ENCODE measurements at regions not wholly inside any gene's neighbourhood (a gene's known extent, or its start where the extent isn't known, plus 50 kb on each side); places are given as distances from the start of the nearest gene placed in this dataset.

DNA sequence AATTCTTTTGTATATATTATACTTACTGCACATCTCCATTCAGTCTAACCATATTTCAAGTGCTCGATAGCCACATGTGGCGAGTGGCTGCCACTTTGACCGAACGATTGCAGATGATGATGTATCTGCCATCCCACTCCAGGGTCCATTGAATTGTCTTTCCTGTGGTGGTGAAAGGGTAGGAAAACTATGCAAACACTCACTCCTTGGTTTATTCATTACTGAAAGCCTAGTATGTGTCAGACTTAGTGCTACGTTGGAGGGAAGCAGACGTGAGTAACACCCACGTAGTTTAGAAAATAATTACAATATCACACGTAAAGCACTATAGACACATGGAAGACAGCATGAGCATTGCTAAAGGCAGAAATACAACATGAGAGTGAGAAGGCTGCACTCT is 353.7 kb downstream of the CSNK1G3 start:
- H3K4me3 Mint-ChIP-seq = no peak overlapping the region
- no peak for ATAC-seq (ENCODE audit: low read depth in 2 of 2)

DNA sequence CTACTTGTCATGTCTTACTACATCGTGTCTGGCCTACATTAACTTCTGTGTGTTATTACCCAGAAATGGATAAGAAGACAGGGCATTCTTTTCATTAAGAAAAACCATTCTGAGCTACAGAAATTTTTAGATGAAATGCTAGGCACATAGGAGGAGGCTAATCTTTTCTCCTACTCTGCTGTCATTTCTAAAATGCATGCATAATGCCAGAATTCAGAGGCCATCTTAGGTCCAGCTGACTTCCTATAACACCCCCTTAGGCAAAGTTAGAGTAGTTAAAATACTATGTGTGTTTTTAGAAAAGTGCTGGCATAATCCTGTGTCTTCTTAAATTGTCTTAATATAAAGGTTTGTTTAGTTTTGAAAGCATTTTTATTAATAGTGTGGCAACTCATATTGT is 352.6 kb downstream of the CSNK1G3 start:
- Histone ChIP-seq H3K27me3 (ENCODE audit: control insufficient read depth, insufficient read depth, low read length) (no peaks in the 10 kb centered on the region), H3K27ac (ENCODE audit: insufficient read depth, low read length, poor library complexity, severe bottlenecking) (no peak overlapping the region), H3K36me3 (ENCODE audit: control insufficient read depth, insufficient read depth, low read length) (no peaks in the 10 kb centered on the region), H3K4me1 (ENCODE audit: control insufficient read depth, insufficient read depth, low read length, poor library complexity, severe bottlenecking) (no peaks in the 10 kb centered on the region), H3K9me3 (ENCODE audit: control insufficient read depth in 2 of 2, low read length in 2 of 2) (no peaks in the 10 kb centered on the region), H3K4me3 (ENCODE audit: low read depth, low read length) (no peak overlapping the region)
- Mint-ChIP-seq H3K36me3 (no peaks in the 10 kb centered on the region), H3K9me3 (peaks cover 1 to 10% (median 4%) of the 10 kb centered on the region in 7 donors), H3K4me3 (no peak overlapping the region), H3K27ac (no peak overlapping the region), H3K27me3 (no peaks in the 10 kb centered on the region), H3K4me1 (no peaks in the 10 kb centered on the region)
- DNase-seq = no peak
- no peak for ATAC-seq (ENCODE audit: low read depth in 2 of 2)

More for the DNA sequence above, 353.7 kb downstream of the CSNK1G3 start:
- Histone ChIP-seq H3K36me3 (ENCODE audit: control insufficient read depth, insufficient read depth, low read length) (no peaks in the 10 kb centered on the region), H3K27ac (ENCODE audit: insufficient read depth, low read length, poor library complexity, severe bottlenecking) (no peak overlapping the region), H3K4me3 (ENCODE audit: low read depth, low read length) (no peak overlapping the region), H3K4me1 (ENCODE audit: control insufficient read depth, insufficient read depth, low read length, poor library complexity, severe bottlenecking) (no peaks in the 10 kb centered on the region), H3K9me3 (ENCODE audit: control insufficient read depth in 2 of 2, low read length in 2 of 2) (no peaks in the 10 kb centered on the region), H3K27me3 (ENCODE audit: control insufficient read depth, insufficient read depth, low read length) (no peaks in the 10 kb centered on the region)
- no peaks in the 10 kb centered on the region for H3K36me3 Mint-ChIP-seq
- no peak overlapping the region for H3K27ac Mint-ChIP-seq
- no peak for DNase-seq
- H3K4me1 Mint-ChIP-seq = no peaks in the 10 kb centered on the region
- no peaks in the 10 kb centered on the region for H3K27me3 Mint-ChIP-seq
- peaks cover 1 to 10% (median 4%) of the 10 kb centered on the region in 7 donors for H3K9me3 Mint-ChIP-seq

DNA sequence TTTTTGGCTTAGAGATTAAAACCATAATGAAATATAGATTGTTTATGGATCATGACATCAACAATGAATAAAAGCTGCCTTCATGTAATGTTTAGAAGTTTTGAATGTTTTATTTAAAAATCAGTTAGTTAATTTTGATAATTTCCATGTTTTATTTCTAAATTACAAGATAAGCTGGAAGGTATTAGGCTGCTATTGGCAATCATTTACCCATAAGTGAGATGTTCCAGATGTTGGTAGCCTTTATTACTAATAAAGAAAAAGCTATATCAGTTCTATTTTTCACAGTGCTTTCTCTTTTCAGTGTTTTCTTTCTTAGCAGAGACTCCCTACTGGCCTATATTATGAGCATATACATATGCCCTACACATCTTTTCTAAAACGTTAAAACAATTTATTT is 347.0 kb downstream of the CSNK1G3 start:
- Mint-ChIP-seq H3K27ac (no peak overlapping the region), H3K4me3 (no peak overlapping the region), H3K27me3 (no peaks in the 10 kb centered on the region), H3K9me3 (peaks cover 0 to 2% (median 1%) of the 10 kb centered on the region in 7 donors), H3K4me1 (no peaks in the 10 kb centered on the region), H3K36me3 (no peaks in the 10 kb centered on the region)
- DNase-seq (no peak), ATAC-seq (ENCODE audit: low read depth in 2 of 2) (no peak)
- Histone ChIP-seq H3K27ac (ENCODE audit: insufficient read depth, low read length, poor library complexity, severe bottlenecking) (no peak overlapping the region), H3K27me3 (ENCODE audit: control insufficient read depth, insufficient read depth, low read length) (no peaks in the 10 kb centered on the region), H3K4me3 (ENCODE audit: low read depth, low read length) (no peak overlapping the region), H3K36me3 (ENCODE audit: control insufficient read depth, insufficient read depth, low read length) (no peaks in the 10 kb centered on the region), H3K4me1 (ENCODE audit: control insufficient read depth, insufficient read depth, low read length, poor library complexity, severe bottlenecking) (no peaks in the 10 kb centered on the region), H3K9me3 (ENCODE audit: control insufficient read depth in 2 of 2, low read length in 2 of 2) (no peaks in the 10 kb centered on the region)

DNA sequence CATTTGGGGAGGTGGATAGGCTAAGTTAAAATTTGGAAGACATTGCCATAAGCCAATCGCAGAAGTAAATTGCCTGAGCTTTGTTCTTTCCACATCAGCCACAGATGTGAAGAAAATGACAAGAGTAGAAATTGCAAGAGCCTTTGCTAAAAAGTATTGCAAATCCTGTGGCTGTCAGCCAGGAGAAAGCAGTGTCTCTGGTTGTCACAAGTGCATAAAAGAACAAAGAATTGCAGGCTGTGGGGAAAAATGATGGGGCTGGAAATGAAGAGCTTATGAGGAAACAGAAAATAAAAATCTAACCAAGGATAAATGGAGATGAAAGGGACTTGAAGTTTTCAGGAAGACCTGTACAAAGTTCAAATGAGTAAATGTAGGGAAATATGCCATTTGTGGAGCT is 344.8 kb downstream of the CSNK1G3 start:
- H3K9me3 ChIP-seq (ENCODE audit: control insufficient read depth in 2 of 2, low read length in 2 of 2) = no peaks in the 10 kb centered on the region
- DNase-seq (no peak), ATAC-seq (ENCODE audit: low read depth in 2 of 2) (no peak)
- Mint-ChIP-seq H3K9me3 (peaks cover 0 to 4% (median 0%) of the 10 kb centered on the region in 7 donors), H3K36me3 (no peaks in the 10 kb centered on the region), H3K27me3 (no peaks in the 10 kb centered on the region), H3K27ac (no peak overlapping the region), H3K4me3 (no peak overlapping the region), H3K4me1 (no peaks in the 10 kb centered on the region)
- no peak overlapping the region for H3K4me3 ChIP-seq (ENCODE audit: low read depth, low read length)
- no peaks in the 10 kb centered on the region for H3K4me1 ChIP-seq (ENCODE audit: control insufficient read depth, insufficient read depth, low read length, poor library complexity, severe bottlenecking)
- no peaks in the 10 kb centered on the region for H3K27me3 ChIP-seq (ENCODE audit: control insufficient read depth, insufficient read depth, low read length)
- no peak overlapping the region for H3K27ac ChIP-seq (ENCODE audit: insufficient read depth, low read length, poor library complexity, severe bottlenecking)
- no peaks in the 10 kb centered on the region for H3K36me3 ChIP-seq (ENCODE audit: control insufficient read depth, insufficient read depth, low read length)

DNA sequence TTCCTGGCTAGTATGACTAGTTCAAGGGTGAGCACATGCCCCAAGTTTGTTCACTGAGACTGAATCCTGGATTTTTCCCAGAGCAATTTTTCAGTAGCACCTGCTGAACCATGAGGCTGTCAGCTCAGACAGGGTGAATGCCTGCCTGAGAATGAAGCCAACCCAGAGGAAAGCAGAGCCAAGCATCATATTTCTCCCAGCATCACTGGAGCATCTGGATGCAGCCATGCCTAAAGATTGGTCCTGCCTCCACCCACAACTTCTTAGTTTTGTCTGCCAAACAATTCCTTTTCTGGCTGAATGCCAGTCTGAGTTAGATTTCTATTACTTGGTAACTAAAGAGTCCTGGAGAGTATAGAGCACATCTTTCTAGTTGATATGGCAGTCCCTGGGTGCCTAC is 343.6 kb downstream of the CSNK1G3 start:
- Mint-ChIP-seq H3K27me3 (no peaks in the 10 kb centered on the region), H3K9me3 (peaks cover 0 to 8% (median 1%) of the 10 kb centered on the region in 7 donors), H3K4me3 (no peak overlapping the region), H3K4me1 (no peaks in the 10 kb centered on the region), H3K27ac (no peak overlapping the region), H3K36me3 (no peaks in the 10 kb centered on the region)
- DNase-seq = no peak
- H3K4me3 ChIP-seq (ENCODE audit: low read depth, low read length) = no peak overlapping the region
- H3K36me3 ChIP-seq (ENCODE audit: control insufficient read depth, insufficient read depth, low read length) = no peaks in the 10 kb centered on the region
- no peak overlapping the region for H3K27ac ChIP-seq (ENCODE audit: insufficient read depth, low read length, poor library complexity, severe bottlenecking)
- no peaks in the 10 kb centered on the region for H3K9me3 ChIP-seq (ENCODE audit: control insufficient read depth in 2 of 2, low read length in 2 of 2)
- no peaks in the 10 kb centered on the region for H3K27me3 ChIP-seq (ENCODE audit: control insufficient read depth, insufficient read depth, low read length)
- no peaks in the 10 kb centered on the region for H3K4me1 ChIP-seq (ENCODE audit: control insufficient read depth, insufficient read depth, low read length, poor library complexity, severe bottlenecking)
- no peak for ATAC-seq (ENCODE audit: low read depth in 2 of 2)

DNA sequence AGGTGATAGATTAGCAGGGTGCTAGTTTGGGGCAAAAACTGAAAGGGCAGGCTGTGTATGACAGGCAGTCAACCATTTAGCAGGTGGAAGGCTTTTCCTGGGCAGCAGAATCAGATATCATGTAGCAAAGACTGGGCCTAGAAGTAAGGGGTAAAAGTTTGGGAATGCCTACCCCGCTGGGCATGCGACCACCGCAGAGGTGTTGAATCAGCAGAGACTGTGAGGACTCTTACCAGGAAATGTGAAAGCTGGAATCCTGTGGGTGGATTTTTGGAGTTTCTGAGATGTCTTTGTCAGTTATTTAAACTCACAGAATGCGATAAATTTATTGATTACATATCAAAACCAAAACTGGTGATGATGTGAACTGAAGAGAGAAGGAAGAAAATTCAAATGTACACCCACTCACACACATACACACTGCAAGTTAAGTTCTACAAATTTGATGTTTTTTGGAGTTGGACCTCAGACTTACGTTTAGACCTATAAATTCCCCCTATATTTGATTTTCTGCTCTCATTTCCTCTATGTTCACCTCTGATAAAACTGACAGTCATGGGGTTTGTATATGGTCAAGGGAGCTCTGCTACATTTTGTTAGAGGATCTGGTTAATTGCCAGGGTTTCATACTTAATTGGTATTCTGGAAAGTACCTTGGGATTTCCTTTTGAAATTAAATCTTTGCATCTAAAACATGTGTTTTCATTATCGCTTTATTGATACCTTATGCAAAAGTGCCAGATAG is 333.6 kb downstream of the CSNK1G3 start:
- Mint-ChIP-seq H3K4me1 (no peaks in the 10 kb centered on the region), H3K9me3 (peaks cover 0 to 5% (median 4%) of the 10 kb centered on the region in 7 donors), H3K27me3 (no peaks in the 10 kb centered on the region), H3K36me3 (no peaks in the 10 kb centered on the region), H3K4me3 (no peak overlapping the region), H3K27ac (no peak overlapping the region)
- H3K9me3 ChIP-seq (ENCODE audit: control insufficient read depth in 2 of 2, low read length in 2 of 2) = no peaks in the 10 kb centered on the region
- no peak overlapping the region for H3K27ac ChIP-seq (ENCODE audit: insufficient read depth, low read length, poor library complexity, severe bottlenecking)
- H3K4me1 ChIP-seq (ENCODE audit: control insufficient read depth, insufficient read depth, low read length, poor library complexity, severe bottlenecking) = no peaks in the 10 kb centered on the region
- DNase-seq (no peak), ATAC-seq (ENCODE audit: low read depth in 2 of 2) (no peak)
- H3K4me3 ChIP-seq (ENCODE audit: low read depth, low read length) = no peak overlapping the region
- H3K36me3 ChIP-seq (ENCODE audit: control insufficient read depth, insufficient read depth, low read length) = no peaks in the 10 kb centered on the region
- H3K27me3 ChIP-seq (ENCODE audit: control insufficient read depth, insufficient read depth, low read length) = no peaks in the 10 kb centered on the region

DNA sequence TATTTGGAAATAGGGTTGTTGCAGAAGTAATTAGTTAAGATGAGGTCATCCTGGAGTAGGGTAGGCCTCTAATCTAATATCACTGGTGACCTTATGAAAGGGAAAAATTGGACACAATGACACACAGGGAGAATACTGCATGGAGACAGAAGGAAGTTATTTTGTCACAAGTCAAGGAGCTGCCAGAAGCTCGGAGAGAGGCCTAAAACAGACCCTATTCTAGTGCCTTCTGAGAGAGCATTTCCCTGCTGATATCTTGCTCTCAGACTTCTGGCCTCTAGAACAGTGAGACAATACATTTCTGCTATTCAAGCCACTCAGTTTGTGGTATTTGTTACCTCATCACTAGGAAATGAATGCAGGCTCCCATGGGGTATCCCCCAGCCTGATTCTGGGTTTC is 332.9 kb downstream of the CSNK1G3 start:
- Histone ChIP-seq H3K4me1 (ENCODE audit: control insufficient read depth, insufficient read depth, low read length, poor library complexity, severe bottlenecking) (no peaks in the 10 kb centered on the region), H3K9me3 (ENCODE audit: control insufficient read depth in 2 of 2, low read length in 2 of 2) (no peaks in the 10 kb centered on the region), H3K27me3 (ENCODE audit: control insufficient read depth, insufficient read depth, low read length) (no peaks in the 10 kb centered on the region), H3K27ac (ENCODE audit: insufficient read depth, low read length, poor library complexity, severe bottlenecking) (no peak overlapping the region), H3K36me3 (ENCODE audit: control insufficient read depth, insufficient read depth, low read length) (no peaks in the 10 kb centered on the region), H3K4me3 (ENCODE audit: low read depth, low read length) (no peak overlapping the region)
- Mint-ChIP-seq H3K4me3 (no peak overlapping the region), H3K4me1 (no peaks in the 10 kb centered on the region), H3K9me3 (peaks cover 0 to 8% (median 4%) of the 10 kb centered on the region in 7 donors), H3K36me3 (no peaks in the 10 kb centered on the region), H3K27me3 (no peaks in the 10 kb centered on the region), H3K27ac (no peak overlapping the region)
- DNase-seq = no peak
- no peak for ATAC-seq (ENCODE audit: low read depth in 2 of 2)

DNA sequence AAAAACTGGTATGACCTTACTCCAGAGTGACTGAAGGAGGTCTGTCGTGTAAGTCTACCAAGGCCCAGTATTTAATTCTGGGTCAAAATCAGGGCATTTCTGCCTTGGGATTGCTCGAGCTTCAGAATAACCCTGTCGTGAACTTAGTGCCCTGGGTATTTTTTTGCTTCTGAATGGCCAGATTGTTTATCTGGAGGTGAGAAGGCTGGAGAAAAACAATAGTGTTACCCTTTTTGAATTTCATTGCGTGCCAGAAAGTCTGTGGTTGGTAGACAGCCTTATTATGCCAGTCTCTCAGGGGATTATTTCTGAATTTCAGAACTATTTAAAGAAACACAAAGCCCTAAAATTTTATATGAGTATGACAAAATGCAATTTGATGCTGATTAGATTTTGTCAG is 323.4 kb downstream of the CSNK1G3 start:
- Mint-ChIP-seq H3K27me3 (no peaks in the 10 kb centered on the region), H3K4me3 (no peak overlapping the region), H3K4me1 (no peaks in the 10 kb centered on the region), H3K27ac (no peak overlapping the region), H3K9me3 (peaks cover 3 to 19% (median 5%) of the 10 kb centered on the region in 7 donors), H3K36me3 (no peaks in the 10 kb centered on the region)
- Histone ChIP-seq H3K27me3 (ENCODE audit: control insufficient read depth, insufficient read depth, low read length) (no peaks in the 10 kb centered on the region), H3K27ac (ENCODE audit: insufficient read depth, low read length, poor library complexity, severe bottlenecking) (no peak overlapping the region), H3K9me3 (ENCODE audit: control insufficient read depth in 2 of 2, low read length in 2 of 2) (no peaks in the 10 kb centered on the region), H3K36me3 (ENCODE audit: control insufficient read depth, insufficient read depth, low read length) (no peaks in the 10 kb centered on the region), H3K4me3 (ENCODE audit: low read depth, low read length) (no peak overlapping the region), H3K4me1 (ENCODE audit: control insufficient read depth, insufficient read depth, low read length, poor library complexity, severe bottlenecking) (no peaks in the 10 kb centered on the region)
- DNase-seq (no peak), ATAC-seq (ENCODE audit: low read depth in 2 of 2) (no peak)
